MM.1S (cell line): ENCODE measurements at regions not wholly inside any gene's neighbourhood (a gene's known extent, or its start where the extent isn't known, plus 50 kb on each side); places are given as distances from the start of the nearest gene placed in this dataset.

ENCODE experiments used
- DNase-seq: peaks from one replicate; pipeline ENCODE4 v3.0.0-alpha.2; 2015
- H2AFZ ChIP-seq: fragments of 300-600 bp; sonication (generic); 2 replicates; pipeline ENCODE4 v1.6.0; 2016; ENCODE audit warnings: antibody characterized with exemption, low read length
- H3F3A ChIP-seq: fragments of 300-600 bp; sonication (generic); 2 replicates; pipeline ENCODE4 v1.6.1; 2016; ENCODE audit warnings: mild to moderate bottlenecking, antibody characterized with exemption, low read length, moderate library complexity, mixed read lengths; ENCODE audit not compliant: insufficient read depth
- H3K27ac ChIP-seq: fragments of 300-600 bp; sonication (generic); 2 replicates; pipeline ENCODE4 v1.5.1; 2016; ENCODE audit warnings: mild to moderate bottlenecking, low read length
- H3K27me3 ChIP-seq: fragments of 300-600 bp; sonication (generic); replicated peaks from 2 replicates; pipeline ENCODE4 v1.6.0; 2016; ENCODE audit warnings: low read length; ENCODE audit not compliant: insufficient read depth
- H3K36me3 ChIP-seq: fragments of 300-600 bp; sonication (generic); replicated peaks from 2 replicates; pipeline ENCODE4 v1.6.1; 2016; ENCODE audit warnings: mild to moderate bottlenecking, low read length, mixed read lengths; ENCODE audit not compliant: insufficient read depth
- H3K4me1 ChIP-seq: fragments of 300-600 bp; sonication (generic); 2 replicates; pipeline ENCODE4 v1.6.1; 2016; ENCODE audit warnings: low read length, mixed read lengths
- H3K4me2 ChIP-seq: fragments of 300-600 bp; sonication (generic); 2 replicates; pipeline ENCODE4 v1.6.0; 2016; ENCODE audit warnings: low read depth, low read length
- H3K4me3 ChIP-seq: fragments of 300-600 bp; sonication (generic); 2 replicates; pipeline ENCODE4 v1.5.1; 2016; ENCODE audit warnings: low read length, mixed read lengths
- H3K79me2 ChIP-seq: fragments of 300-600 bp; sonication (generic); 2 replicates; pipeline ENCODE4 v1.6.1; 2016; ENCODE audit warnings: mixed run types, low read length, mixed read lengths
- H3K9ac ChIP-seq: fragments of 300-600 bp; sonication (generic); 2 replicates; pipeline ENCODE4 v1.6.1; 2016; ENCODE audit warnings: low read length, mixed read lengths
- H3K9me2 ChIP-seq: fragments of 300-600 bp; sonication (generic); replicated peaks from 2 replicates; pipeline ENCODE4 v1.6.1; 2016; ENCODE audit warnings: mild to moderate bottlenecking, low read length, mixed read lengths; ENCODE audit not compliant: insufficient read depth
- H3K9me3 ChIP-seq: fragments of 300-600 bp; sonication (generic); replicated peaks from 2 replicates; pipeline ENCODE4 v1.6.1; 2016; ENCODE audit warnings: mild to moderate bottlenecking, low read length, mixed read lengths; ENCODE audit not compliant: insufficient read depth
- H4K20me1 ChIP-seq: fragments of 300-600 bp; sonication (generic); 2 replicates; pipeline ENCODE4 v1.6.1; 2016; ENCODE audit warnings: mild to moderate bottlenecking, low read length, moderate library complexity, mixed read lengths; ENCODE audit not compliant: insufficient read depth
- CTCF ChIP-seq: fragments of 300-600 bp; sonication (generic); IDR thresholded peaks from 2 replicates; pipeline ENCODE4 v1.5.1; 2016; ENCODE audit warnings: antibody characterized with exemption, low read length, mixed read lengths
- EZH2 ChIP-seq: fragments of 300-600 bp; sonication (generic); optimal IDR thresholded peaks from 2 replicates; pipeline ENCODE3; 2017; ENCODE audit warnings: low read depth, mild to moderate bottlenecking, antibody characterized with exemption, low read length, mixed read lengths
- EZH2phosphoT487 ChIP-seq: fragments of 300-600 bp; sonication (generic); IDR thresholded peaks from 2 replicates; pipeline ENCODE4 v1.6.1; 2018; ENCODE audit warnings: antibody characterized with exemption, low read length

GRCh38 chr5:123830575-123830974 lies 318.6 kb downstream of the CSNK1G3 start:
- Histone ChIP-seq H4K20me1 (no peaks in the 10 kb centered on the region), H3K9me3 (no peaks in the 10 kb centered on the region), H3F3A (no peaks in the 10 kb centered on the region), H3K27me3 (no peaks in the 10 kb centered on the region), H3K9ac (no peak overlapping the region), H3K4me2 (no peak overlapping the region), H3K36me3 (no peaks in the 10 kb centered on the region), H3K27ac (no peak overlapping the region), H3K4me3 (no peak overlapping the region), H3K4me1 (no peaks in the 10 kb centered on the region), H3K79me2 (no peaks in the 10 kb centered on the region), H2AFZ (no peak overlapping the region), H3K9me2 (no peaks in the 10 kb centered on the region)
- TF ChIP-seq EZH2phosphoT487 = no peak
- no peak for TF ChIP-seq CTCF
- no peak for TF ChIP-seq EZH2
- DNase-seq = no peak

GRCh38 chr5:123827811-123828210 lies 315.8 kb downstream of the CSNK1G3 start:
- no peak overlapping the region for H2AFZ ChIP-seq
- TF ChIP-seq EZH2phosphoT487 = no peak
- H3K4me1 ChIP-seq = no peaks in the 10 kb centered on the region

GRCh38 chr5:123819833-123820232 lies 307.9 kb downstream of the CSNK1G3 start:
- H3K9me2 ChIP-seq = no peaks in the 10 kb centered on the region
- no peak overlapping the region for H3K4me3 ChIP-seq
- no peak overlapping the region for H3K27ac ChIP-seq
- H2AFZ ChIP-seq = no peak overlapping the region
- H3K4me2 ChIP-seq = no peak overlapping the region
- no peak for DNase-seq
- no peak overlapping the region for H3K9ac ChIP-seq
- TF ChIP-seq EZH2phosphoT487 (no peak), CTCF (no peak), EZH2 (no peak)
- no peaks in the 10 kb centered on the region for H3K9me3 ChIP-seq
- no peaks in the 10 kb centered on the region for H4K20me1 ChIP-seq
- no peaks in the 10 kb centered on the region for H3K36me3 ChIP-seq
- H3K27me3 ChIP-seq = no peaks in the 10 kb centered on the region
- H3K4me1 ChIP-seq = no peaks in the 10 kb centered on the region
- no peaks in the 10 kb centered on the region for H3F3A ChIP-seq
- no peaks in the 10 kb centered on the region for H3K79me2 ChIP-seq

More at GRCh38 chr5:123827811-123828210, 315.8 kb downstream of the CSNK1G3 start:
- Histone ChIP-seq H3F3A (no peaks in the 10 kb centered on the region), H3K4me2 (no peak overlapping the region), H3K79me2 (no peaks in the 10 kb centered on the region), H3K27me3 (no peaks in the 10 kb centered on the region), H3K9me3 (no peaks in the 10 kb centered on the region), H3K9me2 (no peaks in the 10 kb centered on the region), H3K27ac (no peak overlapping the region), H4K20me1 (no peaks in the 10 kb centered on the region), H3K9ac (no peak overlapping the region), H3K36me3 (no peaks in the 10 kb centered on the region), H3K4me3 (no peak overlapping the region)
- no peak for DNase-seq

GRCh38 chr5:123819386-123819785 lies 307.4 kb downstream of the CSNK1G3 start:
- H3K4me1 ChIP-seq = no peaks in the 10 kb centered on the region
- H3K9me3 ChIP-seq = no peaks in the 10 kb centered on the region
- no peaks in the 10 kb centered on the region for H3K9me2 ChIP-seq
- H3K9ac ChIP-seq = no peak overlapping the region
- H4K20me1 ChIP-seq = no peaks in the 10 kb centered on the region
- H2AFZ ChIP-seq = no peak overlapping the region
- no peak overlapping the region for H3K4me2 ChIP-seq
- H3K27ac ChIP-seq = no peak overlapping the region
- no peak overlapping the region for H3K4me3 ChIP-seq
- no peak for DNase-seq
- no peaks in the 10 kb centered on the region for H3K36me3 ChIP-seq
- H3K79me2 ChIP-seq = no peaks in the 10 kb centered on the region
- H3K27me3 ChIP-seq = no peaks in the 10 kb centered on the region
- no peaks in the 10 kb centered on the region for H3F3A ChIP-seq
- TF ChIP-seq EZH2phosphoT487 (no peak), EZH2 (no peak), CTCF (no peak)
